ENCODE measurements at regions not wholly inside any gene's neighbourhood (a gene's known extent, or its start where the extent isn't known, plus 50 kb on each side); places are given as distances from the start of the nearest gene placed in this dataset.
"Not testable (repeated sequence)": the region's sequence is repeated elsewhere in the genome, so short reads cannot be mapped to it uniquely, and the experiment has no call there.

DNA sequence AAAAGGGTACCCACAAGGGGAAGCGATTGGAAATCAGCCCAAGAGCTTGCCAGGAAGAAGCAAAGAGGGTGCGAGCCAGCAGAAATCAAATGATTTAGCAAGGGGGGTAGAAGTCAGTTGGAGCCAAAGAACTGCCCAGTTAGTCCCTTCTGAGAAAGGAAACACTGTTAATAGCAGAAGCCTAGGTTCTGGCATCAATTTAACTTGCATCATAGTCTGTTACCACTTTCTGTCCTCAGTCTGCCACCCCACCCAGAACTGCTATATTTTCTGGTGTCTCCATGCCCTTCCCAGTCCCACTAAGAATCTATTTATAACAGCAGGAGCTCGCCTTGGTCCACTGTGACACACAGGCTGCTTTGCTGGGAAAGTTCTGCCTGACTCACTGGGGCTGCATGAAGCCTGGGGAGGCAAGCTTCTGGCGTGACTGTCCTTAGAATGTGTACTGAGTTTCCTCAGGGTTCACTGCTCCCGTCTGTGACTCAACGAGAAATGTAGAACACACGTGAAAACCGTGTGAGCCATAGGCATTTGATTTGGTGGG is 157.8 kb upstream of the TTC29 start:
- Histone ChIP-seq H3K4me3 (no peak overlapping the region), H3K4me1 (no peaks in the 10 kb centered on the region), H3K9me3 (no peaks in the 10 kb centered on the region), H3K27ac (no peak overlapping the region), H3K36me3 (no peaks in the 10 kb centered on the region), H3K27me3 (no peaks in the 10 kb centered on the region)
- DNase-seq = no peak
- TF ChIP-seq, protein P1, sequence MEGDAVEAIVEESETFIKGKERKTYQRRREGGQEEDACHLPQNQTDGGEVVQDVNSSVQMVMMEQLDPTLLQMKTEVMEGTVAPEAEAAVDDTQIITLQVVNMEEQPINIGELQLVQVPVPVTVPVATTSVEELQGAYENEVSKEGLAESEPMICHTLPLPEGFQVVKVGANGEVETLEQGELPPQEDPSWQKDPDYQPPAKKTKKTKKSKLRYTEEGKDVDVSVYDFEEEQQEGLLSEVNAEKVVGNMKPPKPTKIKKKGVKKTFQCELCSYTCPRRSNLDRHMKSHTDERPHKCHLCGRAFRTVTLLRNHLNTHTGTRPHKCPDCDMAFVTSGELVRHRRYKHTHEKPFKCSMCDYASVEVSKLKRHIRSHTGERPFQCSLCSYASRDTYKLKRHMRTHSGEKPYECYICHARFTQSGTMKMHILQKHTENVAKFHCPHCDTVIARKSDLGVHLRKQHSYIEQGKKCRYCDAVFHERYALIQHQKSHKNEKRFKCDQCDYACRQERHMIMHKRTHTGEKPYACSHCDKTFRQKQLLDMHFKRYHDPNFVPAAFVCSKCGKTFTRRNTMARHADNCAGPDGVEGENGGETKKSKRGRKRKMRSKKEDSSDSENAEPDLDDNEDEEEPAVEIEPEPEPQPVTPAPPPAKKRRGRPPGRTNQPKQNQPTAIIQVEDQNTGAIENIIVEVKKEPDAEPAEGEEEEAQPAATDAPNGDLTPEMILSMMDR (IDR thresholded peaks at IDR 0.05) = no peak

DNA sequence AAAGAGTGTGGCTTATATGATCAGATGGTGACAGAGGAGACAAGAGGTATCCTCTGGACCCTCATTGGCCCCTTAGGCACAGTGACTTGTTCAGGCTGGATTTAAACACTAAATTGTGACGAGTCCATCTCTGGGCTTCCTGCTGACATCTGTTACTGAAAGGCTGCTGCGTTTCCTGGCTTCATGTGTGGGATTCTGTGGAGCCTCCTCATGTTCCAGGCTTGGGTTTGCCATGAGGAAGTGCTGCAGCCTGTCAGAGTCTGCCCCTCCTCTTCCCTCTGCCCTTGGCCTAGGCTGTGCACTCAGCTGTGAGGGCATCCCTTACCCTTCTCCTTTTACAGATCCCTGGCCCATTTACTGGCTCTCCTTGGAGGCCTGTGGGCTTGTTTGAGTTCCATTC is 159.1 kb upstream of the TTC29 start:
- no peaks in the 10 kb centered on the region for H3K4me1 ChIP-seq
- TF ChIP-seq POLR2A (IDR thresholded peaks at IDR 0.05) = no peak
- TF ChIP-seq, protein P1 (IDR thresholded peaks at IDR 0.05) = no peak
- DNase-seq = no peak
- H3K27me3 ChIP-seq = no peaks in the 10 kb centered on the region
- H3K4me3 ChIP-seq = no peak overlapping the region
- no peak overlapping the region for H3K27ac ChIP-seq
- no peaks in the 10 kb centered on the region for H3K9me3 ChIP-seq
- no peaks in the 10 kb centered on the region for H3K36me3 ChIP-seq

DNA sequence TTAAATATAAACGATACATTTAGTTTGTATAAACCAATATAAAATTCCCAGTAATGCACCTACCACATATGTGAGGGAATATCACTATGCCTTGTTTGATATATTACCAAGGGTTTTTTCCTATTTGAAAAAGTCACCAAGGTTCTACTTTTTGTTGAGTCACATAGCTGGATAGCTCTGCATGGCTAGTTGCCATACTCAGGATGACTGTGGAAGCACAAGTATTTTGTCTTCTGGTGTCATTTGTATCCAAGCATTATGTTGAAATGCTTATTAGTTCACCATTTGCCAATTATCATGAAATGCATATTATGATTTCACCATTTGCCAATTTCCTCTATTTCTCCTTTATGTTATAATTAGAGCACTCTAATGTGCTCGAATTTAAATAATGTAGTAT is 162.7 kb upstream of the TTC29 start:
- TF ChIP-seq, protein P1 (IDR thresholded peaks at IDR 0.05) = no peak
- no peak for TF ChIP-seq POLR2A (IDR thresholded peaks at IDR 0.05)
- no peak for DNase-seq
- H3K9me3 ChIP-seq = no peaks in the 10 kb centered on the region

DNA sequence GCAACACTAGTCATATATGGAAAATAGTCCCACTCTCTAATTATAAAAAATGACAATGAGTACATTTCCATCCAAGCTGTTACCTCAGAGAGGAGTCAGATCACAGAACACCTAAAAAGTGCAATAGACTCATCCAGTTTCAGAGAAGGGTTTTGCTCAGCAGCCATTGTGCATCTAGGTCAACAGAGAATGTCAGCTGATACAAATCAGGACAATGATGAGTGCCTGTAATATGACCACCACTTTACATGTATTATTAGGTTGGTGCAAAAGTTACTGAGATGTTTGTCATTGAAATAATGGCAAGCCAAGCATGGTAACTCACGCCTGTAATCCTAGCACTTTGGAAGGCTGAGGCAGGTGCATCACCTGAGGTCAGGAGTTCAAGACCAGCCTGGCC is 164.1 kb upstream of the TTC29 start:
- no peaks in the 10 kb centered on the region for H3K27me3 ChIP-seq
- no peak for DNase-seq
- H3K9me3 ChIP-seq = peaks cover 0 to 3% (median 0%) of the 10 kb centered on the region in 4 donors
- H3K27ac ChIP-seq = no peak overlapping the region
- no peaks in the 10 kb centered on the region for H3K4me1 ChIP-seq
- no peak for TF ChIP-seq POLR2A (IDR thresholded peaks at IDR 0.05)
- TF ChIP-seq, protein P1 (IDR thresholded peaks at IDR 0.05) = no peak
- H3K4me3 ChIP-seq = no peak overlapping the region
- H3K36me3 ChIP-seq = no peaks in the 10 kb centered on the region

More for the DNA sequence above, 162.7 kb upstream of the TTC29 start:
- Histone ChIP-seq H3K27ac (no peak overlapping the region), H3K27me3 (no peaks in the 10 kb centered on the region), H3K4me1 (no peaks in the 10 kb centered on the region), H3K4me3 (no peak overlapping the region), H3K36me3 (no peaks in the 10 kb centered on the region)

DNA sequence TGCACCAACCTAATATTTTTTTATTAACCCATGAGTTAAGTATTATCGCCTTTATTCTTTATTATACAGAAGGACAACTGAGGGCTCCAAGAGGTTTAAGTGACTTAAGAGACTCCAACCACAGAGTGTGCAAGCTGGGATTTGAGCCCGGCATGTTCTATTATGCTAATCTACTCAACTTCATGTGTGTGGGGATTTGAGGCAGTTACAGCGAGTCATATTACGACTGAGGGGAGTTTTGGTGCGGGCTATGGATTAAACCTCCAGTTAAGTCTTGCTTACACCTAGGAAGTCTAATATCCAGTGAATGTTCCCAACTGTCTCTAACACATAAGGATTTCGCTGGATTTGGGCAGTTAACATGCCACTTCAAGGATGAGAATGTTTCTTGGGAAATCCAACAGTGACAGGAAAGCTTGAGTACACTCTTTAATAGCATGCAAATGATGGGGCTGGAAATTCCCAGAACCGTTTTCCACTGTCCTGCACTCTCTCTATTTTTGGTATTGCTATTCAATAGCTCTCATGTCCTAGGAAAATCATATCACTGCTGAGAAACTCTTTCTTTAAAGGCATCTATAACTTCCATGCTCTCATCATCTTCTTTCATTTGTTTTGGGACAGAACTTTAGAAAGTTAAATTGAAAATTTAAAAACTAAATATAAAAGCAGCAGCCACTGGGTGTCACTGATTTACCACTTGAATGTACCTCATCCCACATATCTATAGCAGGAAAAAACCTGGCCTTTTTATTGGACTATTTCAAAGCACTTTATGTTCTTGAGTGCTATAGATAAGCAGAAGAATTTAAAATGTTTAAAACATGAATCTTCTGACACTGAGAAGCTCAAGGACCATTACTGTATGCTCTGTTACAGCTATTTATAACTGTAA is 165.1 kb upstream of the TTC29 start:
- peaks cover 0 to 3% (median 0%) of the 10 kb centered on the region in 4 donors for H3K9me3 ChIP-seq
- no peak for DNase-seq
- H3K27ac ChIP-seq = no peak overlapping the region
- H3K36me3 ChIP-seq = no peaks in the 10 kb centered on the region
- no peaks in the 10 kb centered on the region for H3K27me3 ChIP-seq
- TF ChIP-seq, protein P1 (IDR thresholded peaks at IDR 0.05) = peak in 1 of 6 experiments; percentile 12
- no peak for TF ChIP-seq POLR2A (IDR thresholded peaks at IDR 0.05)
- H3K4me3 ChIP-seq = no peak overlapping the region
- no peaks in the 10 kb centered on the region for H3K4me1 ChIP-seq

DNA sequence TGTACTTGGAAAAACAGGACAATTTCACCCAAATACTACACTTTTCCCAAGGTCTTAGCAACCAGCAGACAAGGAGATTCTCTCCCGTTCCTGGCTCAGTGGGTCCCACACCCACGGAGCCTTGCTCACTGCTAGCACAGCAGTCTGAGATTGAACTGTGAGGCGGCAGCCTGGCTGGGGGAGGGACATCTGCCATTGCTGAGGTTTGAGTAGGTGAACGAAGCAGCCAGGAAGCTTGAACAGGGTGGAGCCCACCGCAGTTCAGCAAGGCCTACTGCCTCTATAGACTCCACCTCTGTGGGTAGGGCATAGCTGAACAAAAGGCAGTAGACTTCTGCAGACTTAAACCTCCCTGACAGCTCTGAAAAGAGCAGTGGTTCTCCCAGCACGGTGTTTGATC is 166.5 kb upstream of the TTC29 start:
- not testable (repeated sequence) for H3K9me3 ChIP-seq, H3K36me3 ChIP-seq, H3K4me1 ChIP-seq, H3K27ac ChIP-seq, DNase-seq, H3K4me3 ChIP-seq, H3K27me3 ChIP-seq

Data from Peyer's patch (tissue), 4 donors.